ENCODE measurements at regions not wholly inside any gene's neighbourhood (a gene's known extent, or its start where the extent isn't known, plus 50 kb on each side); places are given as distances from the start of the nearest gene placed in this dataset.

DNA sequence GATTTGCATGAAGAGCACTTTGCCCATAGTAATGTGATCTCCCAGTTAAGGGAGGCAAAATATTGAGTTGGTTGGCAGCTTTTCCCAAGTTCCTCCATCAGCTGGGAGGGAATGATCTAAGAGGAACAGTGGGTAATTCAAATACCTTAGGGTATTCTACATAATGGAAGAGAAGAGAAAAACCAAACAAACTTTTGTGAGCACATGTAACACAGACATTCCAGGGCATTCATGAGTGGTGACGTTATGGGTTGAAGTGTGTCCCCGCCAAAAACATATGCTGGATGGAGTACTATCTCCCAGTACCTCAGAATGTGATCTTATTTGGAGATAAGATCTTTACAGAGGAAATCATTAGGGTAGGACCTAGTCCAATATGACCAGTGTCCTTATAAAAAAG lies 220.1 kb downstream of the FOXO1 start:
- no peak for TF ChIP-seq POLR2A (IDR thresholded peaks at IDR 0.05; ENCODE audit: low read length)
- TF ChIP-seq GATA1 (IDR thresholded peaks at IDR 0.05; ENCODE audit: low read depth, low read length), result no peak
- DNase-seq, result no peak

DNA sequence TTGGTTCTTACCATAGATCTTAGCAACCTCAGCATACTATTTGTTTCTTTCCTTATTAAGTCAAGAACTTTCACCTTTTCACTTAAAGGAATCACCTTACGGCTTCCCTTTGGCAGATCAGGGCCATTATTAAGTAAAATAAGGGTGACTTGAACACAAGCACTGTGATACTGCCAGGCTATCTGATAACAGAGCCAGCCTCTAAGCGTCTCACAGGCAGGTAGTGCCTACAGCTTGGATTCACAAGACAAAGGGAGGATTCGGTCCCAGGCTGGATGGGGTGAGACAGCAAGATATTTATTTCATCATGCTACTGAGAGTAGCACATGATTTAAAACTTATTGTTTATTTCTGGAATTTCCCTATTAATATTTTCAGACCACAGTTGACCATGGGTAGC lies 218.6 kb downstream of the FOXO1 start:
- TF ChIP-seq GATA1 (IDR thresholded peaks at IDR 0.05; ENCODE audit: low read depth, low read length) (no peak), POLR2A (IDR thresholded peaks at IDR 0.05; ENCODE audit: low read length) (no peak)
- no peak for DNase-seq

DNA sequence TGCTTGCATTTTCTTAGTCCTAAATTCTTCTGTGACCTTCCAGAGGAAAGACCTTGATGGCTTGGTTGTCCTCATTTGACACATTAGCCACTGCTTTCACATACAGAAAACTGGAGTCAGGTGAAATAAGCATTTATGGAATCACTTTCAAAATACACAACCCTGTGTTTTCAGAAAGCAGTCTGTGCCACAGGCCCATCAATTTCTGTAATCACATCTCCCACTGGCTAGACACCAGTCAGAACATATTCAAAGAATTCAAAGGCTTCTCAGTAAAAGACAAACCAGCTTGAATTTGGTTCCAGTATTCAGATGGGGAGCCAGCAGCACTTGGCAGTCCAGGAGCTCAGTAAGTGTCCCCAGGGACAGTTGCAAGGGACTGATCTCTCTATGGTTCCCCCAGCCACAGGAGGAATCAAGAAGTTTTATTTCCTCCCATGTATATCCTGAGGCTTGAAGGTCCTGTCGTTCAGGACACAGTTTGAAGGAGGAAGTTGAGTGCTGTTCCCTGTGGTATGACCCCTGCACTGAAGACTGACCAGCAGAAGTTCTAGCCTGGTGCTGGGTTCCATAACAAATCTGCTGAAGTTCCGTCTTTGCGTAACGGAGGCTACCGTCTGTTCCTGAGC lies 214.3 kb downstream of the FOXO1 start:
- DNase-seq, result no peak
- no peak for TF ChIP-seq GATA1 (IDR thresholded peaks at IDR 0.05; ENCODE audit: low read depth, low read length)
- TF ChIP-seq POLR2A (IDR thresholded peaks at IDR 0.05; ENCODE audit: low read length), result no peak

DNA sequence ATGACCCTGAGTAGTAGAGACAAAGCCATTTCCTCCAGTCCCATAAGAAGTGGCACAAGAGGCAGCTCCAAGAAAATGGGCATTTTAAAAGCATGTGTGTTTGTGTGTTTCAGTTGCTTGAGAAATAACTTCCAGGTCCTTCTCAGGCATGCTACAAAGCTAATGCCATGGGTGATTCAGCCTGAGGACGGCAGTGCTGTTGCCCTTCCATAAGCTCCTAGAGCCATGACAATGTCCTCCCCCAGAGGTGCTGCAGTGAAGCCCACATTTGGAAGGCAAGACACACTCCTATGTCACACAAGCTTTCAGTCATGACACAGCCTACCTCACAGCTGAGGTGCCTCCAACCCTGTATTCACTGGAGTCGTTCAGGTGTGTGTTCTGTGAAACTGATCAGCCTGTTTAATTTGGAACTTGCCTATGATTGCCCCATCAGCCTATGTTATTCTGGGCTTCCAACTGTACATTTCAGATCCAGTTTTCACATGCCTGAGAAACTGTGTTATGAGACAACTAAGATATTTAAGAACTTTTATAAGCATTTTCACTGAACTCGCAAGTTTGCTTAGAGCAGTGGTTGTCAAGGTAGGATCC lies 213.6 kb downstream of the FOXO1 start:
- DNase-seq, result no peak
- TF ChIP-seq GATA1 (IDR thresholded peaks at IDR 0.05; ENCODE audit: low read depth, low read length), result no peak
- no peak for TF ChIP-seq POLR2A (IDR thresholded peaks at IDR 0.05; ENCODE audit: low read length)

DNA sequence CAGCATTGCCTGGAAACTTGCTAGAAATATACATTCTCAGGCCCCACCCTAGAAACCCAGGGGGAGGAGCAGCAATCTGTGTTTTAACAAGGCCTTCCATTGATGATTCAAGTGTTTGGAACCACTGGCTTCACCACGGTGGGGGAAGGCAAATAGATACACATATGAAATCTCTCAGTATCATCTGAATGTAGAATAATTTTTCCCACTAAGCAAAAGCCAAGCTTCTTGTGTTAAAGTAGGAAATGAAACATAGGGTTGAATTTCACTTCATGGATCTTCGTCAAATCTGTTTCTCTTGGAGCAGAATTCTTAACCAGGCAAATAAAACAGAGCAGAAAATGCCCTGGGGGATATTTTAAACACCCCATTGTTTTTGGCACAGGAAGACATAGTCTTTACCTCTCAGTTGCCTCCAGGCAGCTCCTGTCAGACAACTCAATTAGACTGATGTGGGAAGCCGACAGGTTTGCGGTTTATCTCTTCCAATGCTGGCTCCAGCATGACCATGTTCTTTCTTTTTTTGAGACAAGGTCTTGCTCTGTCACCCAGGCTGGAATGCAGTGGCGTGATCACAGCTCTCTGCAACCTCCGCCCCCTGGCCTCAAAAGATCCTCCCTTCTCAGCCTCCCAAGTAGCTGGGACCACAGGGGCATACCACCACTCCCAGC lies 213.0 kb downstream of the FOXO1 start:
- TF ChIP-seq GATA1 (IDR thresholded peaks at IDR 0.05; ENCODE audit: low read depth, low read length) (no peak), POLR2A (IDR thresholded peaks at IDR 0.05; ENCODE audit: low read length) (no peak)
- DNase-seq, result no peak

DNA sequence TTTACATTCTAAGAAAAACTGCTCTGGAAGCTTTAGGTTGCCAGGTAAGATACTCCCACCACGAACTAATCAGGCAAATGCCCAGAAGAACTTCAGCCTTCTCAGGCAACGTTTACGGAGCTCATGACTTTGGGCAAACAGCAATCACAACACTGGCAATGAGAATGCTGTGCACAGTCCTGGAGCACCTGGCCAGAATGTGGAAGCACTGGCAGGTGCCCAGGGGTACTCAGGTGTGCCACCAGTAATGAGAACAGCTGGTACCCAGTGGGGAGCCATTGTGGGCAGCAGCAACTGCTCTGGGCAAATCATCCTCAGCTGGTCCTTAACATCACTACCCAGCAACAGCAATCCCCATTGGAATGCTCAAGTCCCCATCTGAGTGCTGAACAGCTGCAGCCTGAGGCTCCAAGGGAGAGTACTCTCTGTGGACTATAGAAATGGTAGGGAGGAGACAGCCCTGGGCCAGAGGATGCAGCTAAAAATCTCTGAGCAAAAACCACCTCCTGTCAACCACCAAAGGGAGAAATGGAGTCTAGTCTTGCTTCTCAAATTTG lies 210.0 kb downstream of the FOXO1 start:
- no peak for TF ChIP-seq POLR2A (IDR thresholded peaks at IDR 0.05; ENCODE audit: low read length)

DNA sequence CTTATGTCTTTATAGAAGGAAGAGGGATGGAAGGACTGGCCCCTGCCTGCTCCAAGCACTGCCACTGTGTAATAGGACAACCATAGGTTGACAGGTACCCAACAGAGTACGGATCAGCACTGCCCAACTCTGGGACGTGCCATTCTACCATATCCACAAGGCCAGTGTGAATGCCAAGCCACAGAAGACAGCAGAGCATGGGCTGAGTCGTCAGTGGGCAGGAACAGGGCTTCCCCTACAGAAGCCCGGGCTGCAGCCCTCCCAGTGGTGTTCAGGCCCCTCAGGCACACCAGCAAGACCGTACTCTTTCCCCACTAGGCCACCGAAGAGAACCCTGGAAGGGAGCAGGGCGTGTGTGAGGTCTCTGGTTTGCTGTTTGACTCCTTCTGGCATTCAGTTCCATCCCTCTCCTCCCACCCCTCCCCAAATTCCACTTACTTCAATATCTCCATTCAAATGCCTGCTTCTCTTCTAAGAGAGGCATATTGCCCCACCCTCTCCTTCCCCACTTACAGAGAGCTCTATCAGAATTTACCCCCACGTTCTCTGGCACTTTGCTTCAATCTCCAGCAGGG lies 209.4 kb downstream of the FOXO1 start:
- no peak for TF ChIP-seq POLR2A (IDR thresholded peaks at IDR 0.05; ENCODE audit: low read length)
- no peak for TF ChIP-seq GATA1 (IDR thresholded peaks at IDR 0.05; ENCODE audit: low read depth, low read length)
- no peak for DNase-seq

More for the DNA sequence above, 210.0 kb downstream of the FOXO1 start:
- no peak for DNase-seq

DNA sequence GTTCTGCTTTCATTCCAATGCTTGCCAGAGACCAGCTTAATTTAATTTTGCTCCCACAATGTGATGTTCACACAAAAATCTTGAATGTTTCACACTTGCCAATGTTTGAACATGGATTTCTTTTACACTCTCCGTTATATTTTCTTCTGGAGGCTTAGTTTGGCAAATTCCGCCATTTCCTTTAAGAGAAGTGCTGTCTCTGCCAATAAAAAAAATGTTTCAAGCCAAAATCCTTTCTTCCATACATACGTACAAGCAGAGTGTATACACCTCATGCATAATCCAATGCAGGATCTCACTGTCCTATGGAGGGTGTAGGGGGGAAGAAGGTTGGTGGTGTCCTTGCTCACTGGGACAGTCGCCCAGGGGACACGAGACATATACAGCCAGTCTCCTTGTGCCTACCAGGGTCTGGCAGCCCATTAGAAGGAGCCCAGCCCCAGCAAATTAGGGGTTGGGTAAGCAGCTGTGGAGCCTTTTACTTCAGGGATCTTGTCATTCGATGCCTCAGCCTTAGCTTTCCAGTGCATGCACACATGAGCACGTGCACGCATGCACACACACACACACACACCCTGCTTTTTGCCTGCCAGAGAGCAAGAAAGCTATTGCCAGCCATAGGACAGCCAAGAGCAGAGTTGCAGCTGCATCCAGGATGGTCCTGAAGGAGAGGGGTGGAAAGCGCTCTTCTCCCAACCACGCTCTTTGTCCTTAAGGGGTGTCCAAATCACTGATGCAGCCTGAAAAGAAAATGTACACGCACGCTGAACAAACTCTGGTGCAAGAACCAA lies 208.3 kb downstream of the FOXO1 start:
- DNase-seq, result no peak
- no peak for TF ChIP-seq POLR2A (IDR thresholded peaks at IDR 0.05; ENCODE audit: low read length)
- TF ChIP-seq GATA1 (IDR thresholded peaks at IDR 0.05; ENCODE audit: low read depth, low read length), result no peak

DNA sequence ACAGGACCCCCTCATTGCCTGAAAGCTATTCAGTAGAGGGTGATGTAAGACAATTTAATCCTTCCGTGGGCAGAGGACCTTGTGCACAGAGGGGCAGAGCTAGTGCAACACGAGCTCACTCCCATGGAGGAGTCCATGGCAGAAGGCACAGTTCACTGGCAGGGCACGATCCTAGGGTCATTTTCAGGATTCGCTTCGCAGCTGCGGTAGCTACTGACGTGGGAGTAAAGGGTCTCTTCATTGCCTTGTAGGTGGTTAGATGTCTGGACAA lies 207.8 kb downstream of the FOXO1 start:
- TF ChIP-seq GATA1 (IDR thresholded peaks at IDR 0.05; ENCODE audit: low read depth, low read length), result no peak
- no peak for TF ChIP-seq POLR2A (IDR thresholded peaks at IDR 0.05; ENCODE audit: low read length)
- DNase-seq, result no peak

DNA sequence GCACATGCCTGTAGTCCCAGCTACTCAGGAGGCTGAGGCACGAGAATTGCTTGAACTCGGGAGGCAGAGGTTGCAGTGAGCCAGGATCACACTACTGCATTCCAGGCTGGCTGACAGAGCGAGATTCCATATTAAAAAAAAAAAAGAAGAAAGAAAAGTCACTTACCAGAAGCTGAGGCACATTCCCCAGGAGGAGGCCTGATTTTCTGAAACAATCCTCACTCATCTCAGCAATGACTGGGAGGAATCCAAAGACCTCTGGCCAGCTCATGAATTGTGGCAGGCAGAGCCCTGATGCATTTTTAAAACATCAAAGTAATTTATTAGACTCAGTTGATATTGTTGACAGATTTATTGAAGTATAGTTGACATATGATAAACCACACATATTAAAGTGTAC lies 206.3 kb downstream of the FOXO1 start:
- no peak for TF ChIP-seq GATA1 (IDR thresholded peaks at IDR 0.05; ENCODE audit: low read depth, low read length)
- TF ChIP-seq POLR2A (IDR thresholded peaks at IDR 0.05; ENCODE audit: low read length), result no peak
- no peak for DNase-seq

DNA sequence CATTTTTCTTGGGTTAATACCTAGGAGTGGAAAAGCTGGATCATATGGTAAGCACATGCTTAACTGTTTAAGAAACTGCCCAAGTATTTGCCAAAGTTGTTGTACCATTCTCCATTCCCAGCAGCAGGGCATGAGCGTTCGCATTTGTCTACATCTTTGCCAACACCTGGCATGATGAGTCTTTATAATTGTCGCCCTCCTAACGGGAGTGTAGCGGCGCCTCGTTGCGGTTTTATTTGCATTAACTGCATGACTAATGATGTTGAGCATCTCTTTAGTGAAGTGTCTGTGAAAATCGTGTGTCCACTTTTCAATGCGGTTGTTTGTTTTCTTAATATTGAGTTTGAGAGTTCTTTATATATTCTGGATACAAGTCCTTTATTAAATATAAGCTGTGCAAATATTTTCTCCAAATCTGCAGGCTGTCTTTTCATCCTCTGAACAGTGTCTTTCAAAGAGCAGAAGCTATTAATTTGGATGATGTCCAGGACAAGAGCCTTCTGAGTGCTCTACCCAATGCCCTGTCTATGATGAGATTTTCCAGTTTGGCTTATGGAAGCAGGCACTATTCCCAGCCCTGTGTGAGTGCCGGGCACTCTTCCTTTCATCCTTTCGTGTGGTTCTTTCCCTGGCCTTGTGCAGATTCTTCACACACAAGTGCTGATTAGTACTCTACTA lies 202.0 kb downstream of the FOXO1 start:
- DNase-seq, result no peak
- no peak for TF ChIP-seq GATA1 (IDR thresholded peaks at IDR 0.05; ENCODE audit: low read depth, low read length)
- no peak for TF ChIP-seq POLR2A (IDR thresholded peaks at IDR 0.05; ENCODE audit: low read length)

DNA sequence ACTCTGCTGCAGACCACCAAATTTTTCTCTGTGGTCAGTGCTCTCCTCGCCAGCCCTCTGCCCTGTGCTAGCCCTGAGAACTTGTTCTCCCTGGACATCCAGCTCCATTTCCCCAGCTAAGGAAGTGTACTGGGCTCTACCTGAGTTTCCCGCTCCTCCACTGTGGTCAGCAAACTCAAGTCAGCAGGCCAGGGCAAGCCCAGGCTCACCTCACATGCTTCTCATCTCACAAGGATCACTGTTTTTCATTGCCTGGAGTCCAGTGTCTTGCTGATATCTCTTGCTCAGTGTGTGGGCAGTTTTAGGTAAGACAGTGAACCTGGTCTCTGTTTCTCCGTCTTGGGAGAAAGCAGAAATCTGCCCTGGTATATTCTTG lies 201.4 kb downstream of the FOXO1 start:
- TF ChIP-seq GATA1 (IDR thresholded peaks at IDR 0.05; ENCODE audit: low read depth, low read length), result no peak
- TF ChIP-seq POLR2A (IDR thresholded peaks at IDR 0.05; ENCODE audit: low read length), result no peak
- DNase-seq, result no peak

DNA sequence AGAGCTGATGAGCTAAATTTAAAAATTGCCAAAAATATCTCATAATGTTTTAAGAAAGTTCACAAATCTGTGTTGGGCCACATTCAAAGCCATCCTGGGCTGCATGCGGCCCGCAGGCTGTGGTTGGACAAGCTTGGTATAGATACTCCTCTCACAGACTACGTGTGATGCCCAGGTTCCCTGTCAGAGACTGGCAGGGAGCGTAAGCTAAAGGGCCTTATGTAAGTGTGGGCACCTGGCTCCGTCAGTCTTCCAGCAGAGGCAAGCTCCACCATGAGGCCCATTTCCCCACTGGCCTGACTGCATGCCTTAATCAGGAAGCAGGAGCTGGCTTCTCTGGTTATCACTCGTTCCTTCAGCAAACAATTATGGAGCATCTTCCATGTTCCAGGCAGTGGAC lies 200.2 kb downstream of the FOXO1 start:
- no peak for TF ChIP-seq GATA1 (IDR thresholded peaks at IDR 0.05; ENCODE audit: low read depth, low read length)
- no peak for TF ChIP-seq POLR2A (IDR thresholded peaks at IDR 0.05; ENCODE audit: low read length)
- DNase-seq, result no peak

All from erythroblast (primary cell).